Stimulated activated CD4-positive, alpha-beta T cell treated with anti-CD3 and anti-CD28 coated beads, Interleukin-12 subunit alpha, Interleukin-12 subunit beta, amount 100 ng/mL, for 48 hours (primary cell): ENCODE measurements at regions not wholly inside any gene's neighbourhood (a gene's known extent, or its start where the extent isn't known, plus 50 kb on each side); places are given as distances from the start of the nearest gene placed in this dataset.

Experiments
- DNase-seq, 3 donors: peaks; one replicate each; pipeline ENCODE4 v3.0.0-alpha.2; 2020; ENCODE audit warnings: low read depth in 2 of 3, low spot score in 1 of 3

- no peak for DNase-seq
Observed at GRCh38 chr22:49091917-49092545, 735.6 kb downstream of the BRD1 start.

DNA sequence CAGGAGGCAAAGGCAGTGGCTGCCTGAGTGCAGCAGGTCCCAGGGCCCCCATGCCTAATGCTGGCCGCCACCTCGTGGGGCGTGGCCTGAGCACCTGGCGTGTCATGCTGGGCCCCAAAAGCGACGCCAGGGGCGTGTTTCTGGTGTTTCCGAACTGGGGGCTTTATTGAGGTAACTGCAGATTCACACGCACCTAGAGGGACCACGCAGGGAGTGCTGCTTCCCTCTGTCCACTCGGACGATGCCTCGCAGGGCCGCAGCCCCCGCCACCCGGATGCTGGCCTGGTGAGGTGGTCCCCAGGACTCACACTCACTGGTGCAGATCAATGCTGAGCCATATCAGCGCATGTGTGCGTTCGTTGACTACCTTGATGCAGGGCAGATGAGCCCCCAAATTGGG is 736.2 kb downstream of the BRD1 start:
- DNase-seq: no peak

DNA sequence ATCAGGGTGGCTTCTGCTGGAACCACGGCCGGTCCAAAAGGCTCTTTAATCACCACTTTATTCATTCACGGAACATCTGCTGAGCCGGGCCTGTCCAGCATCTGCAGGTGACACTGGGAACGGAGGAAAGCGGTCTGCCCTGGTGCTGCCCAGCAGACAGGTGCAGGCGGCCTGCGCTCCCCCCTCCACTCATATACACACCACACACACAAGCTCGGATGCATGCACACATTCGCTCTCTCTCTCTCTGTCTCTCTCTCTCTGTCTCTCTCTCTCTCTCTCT is 736.9 kb downstream of the BRD1 start:
- no peak for DNase-seq

DNA sequence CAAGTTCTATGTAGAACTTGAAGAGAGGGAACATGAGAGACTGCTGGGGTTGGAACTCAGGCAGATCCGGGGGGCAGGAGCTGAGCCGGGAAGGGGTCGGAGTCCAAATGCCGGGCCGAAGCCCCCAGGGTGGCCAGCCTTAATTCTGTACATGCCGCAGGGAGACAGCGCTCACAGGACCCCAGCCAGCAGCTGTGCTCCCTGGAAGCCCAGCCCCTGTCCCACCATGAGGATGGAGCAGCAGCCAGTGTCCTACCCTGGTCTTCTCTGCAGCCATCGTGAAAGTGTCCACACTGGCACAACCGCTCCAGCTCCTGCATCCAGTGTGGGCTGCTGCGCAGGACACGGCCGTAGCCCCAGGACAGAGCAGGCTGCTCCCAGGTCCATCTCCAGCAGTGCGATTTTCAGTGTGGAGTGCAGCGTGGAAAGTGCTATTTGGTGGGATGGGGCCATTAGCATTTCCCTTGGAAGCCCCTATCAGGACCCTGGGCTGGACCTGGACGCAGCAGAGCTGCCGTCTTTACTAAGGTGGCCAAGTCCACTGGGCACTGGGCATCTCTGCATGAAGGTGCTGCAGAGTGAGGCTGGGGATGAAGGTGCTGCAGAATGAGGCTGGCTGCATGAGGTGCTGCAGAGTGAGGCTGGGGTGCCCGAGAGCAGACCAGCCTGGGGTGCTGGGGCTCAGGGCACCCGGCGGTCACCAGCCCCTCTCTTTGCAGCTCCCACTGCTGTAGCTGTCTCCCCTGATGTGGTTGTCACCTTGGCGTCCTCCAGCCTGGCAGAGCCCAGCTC is 737.4 kb downstream of the BRD1 start:
- DNase-seq: no peak

- DNase-seq: no peak
Observed at GRCh38 chr22:49088801-49089791, 738.6 kb downstream of the BRD1 start.

DNA sequence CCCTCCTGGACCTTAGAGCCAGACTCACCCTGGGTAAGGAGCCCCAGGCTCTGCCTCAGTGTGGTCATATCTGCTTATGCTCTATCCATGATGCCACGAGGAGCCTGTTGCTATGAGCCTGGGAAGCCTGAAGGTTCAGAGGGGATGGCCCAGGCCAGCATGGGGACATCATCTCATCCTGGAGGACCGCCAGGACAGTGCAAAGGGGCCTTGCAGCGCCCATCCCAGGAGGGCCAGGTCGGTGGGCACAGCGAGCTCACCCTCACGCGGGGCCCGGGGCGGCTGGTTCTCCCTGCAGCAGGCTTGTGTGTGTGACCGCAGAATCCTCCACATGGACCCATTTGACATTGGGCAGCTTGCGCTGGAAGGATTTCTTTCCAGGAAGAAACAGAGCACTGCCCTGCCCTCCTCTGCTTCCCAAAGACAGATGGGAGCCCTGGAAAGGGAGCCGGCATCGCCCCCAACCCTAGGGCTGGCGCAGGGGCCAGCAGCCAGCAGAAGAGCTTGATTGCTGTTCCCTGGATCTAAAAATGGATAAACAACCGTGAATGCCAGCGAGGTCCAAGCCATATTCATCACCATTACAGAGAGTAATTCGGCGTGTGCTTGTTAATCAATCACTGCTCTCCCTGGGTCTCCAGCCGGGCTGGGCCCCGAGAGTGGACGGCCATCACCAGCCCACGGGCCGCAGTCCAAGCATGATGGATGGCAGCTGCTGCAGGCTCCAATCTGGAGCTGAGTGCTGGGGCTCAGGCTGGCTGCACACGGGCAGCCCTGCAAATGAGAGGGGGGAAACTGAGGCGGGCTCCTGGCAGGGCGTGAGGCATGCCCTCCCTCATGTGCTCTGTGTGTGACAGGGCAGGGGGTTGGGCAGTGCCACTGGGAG is 739.7 kb downstream of the BRD1 start:
- no peak for DNase-seq

DNA sequence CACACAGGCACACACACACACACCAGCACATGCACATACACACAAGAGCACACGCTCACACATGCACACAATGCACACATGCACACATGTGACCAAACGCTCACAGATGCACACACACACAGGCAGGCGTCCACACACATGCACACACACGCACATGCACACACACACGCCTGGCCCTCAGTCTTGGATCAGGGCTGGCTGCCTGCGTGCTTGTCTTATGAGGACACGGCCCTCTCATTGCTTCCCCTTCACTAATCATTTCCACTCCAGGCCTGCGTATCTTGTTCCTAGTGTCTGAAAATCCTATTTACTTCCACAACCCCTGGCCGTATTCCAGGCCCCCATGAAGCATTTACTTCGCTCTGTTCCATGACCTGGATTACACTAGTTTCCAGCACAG is 740.5 kb downstream of the BRD1 start:
- DNase-seq: no peak

DNA sequence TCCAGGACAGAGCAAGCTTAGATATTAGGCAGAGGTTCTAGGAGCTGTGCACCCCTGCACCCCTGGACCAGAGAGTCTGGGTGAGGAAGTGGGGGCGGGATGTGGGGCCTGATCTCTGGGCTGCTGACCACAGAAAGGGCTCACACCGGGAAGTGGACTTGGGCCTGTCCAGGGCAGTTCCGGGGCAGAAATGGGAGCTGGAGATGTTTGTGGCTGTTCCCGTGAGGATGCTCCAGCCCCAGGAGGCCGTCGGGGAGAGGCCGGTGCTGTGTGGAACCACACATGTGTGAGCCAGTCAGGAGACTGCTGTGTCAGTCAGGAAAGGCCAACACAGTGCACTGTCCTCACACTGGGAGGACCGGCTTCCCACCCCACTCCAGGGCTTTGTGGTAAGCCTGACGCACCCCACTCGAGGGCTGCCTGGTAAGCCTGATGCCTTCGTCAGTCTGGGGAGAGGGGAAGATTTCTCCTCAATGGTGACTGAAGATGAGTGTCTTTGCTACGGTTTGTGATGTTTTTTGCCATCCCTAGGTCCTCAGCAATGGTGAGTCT is 741.0 kb downstream of the BRD1 start:
- no peak for DNase-seq

GRCh38 chr22:49086181-49086580 is 741.5 kb downstream of the BRD1 start:
- no peak for DNase-seq

DNA sequence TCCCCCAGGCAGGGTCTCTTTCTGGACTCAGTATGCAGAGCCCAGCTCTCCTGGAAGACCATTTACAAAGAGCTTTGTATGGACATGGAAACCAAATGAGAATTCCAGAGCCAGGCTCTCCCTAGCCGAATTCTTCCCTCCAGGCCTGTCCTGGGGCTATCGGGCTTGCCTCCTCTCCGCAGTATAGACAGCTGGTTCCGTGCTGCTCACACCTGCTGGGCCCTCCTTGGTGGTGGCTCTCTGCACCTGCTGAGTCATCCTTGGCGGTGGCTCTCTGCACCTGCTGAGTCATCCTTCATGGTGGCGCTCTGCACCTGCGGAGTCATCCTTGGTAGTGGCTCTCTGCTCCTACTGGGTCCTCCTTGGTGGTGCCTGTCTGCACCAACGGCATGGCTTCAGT is 743.5 kb downstream of the BRD1 start:
- no peak for DNase-seq

- DNase-seq: no peak
Observed at GRCh38 chr22:49083607-49084006, 744.1 kb downstream of the BRD1 start.

GRCh38 chr22:49082451-49082850 is 745.2 kb downstream of the BRD1 start:
- DNase-seq: no peak

DNA sequence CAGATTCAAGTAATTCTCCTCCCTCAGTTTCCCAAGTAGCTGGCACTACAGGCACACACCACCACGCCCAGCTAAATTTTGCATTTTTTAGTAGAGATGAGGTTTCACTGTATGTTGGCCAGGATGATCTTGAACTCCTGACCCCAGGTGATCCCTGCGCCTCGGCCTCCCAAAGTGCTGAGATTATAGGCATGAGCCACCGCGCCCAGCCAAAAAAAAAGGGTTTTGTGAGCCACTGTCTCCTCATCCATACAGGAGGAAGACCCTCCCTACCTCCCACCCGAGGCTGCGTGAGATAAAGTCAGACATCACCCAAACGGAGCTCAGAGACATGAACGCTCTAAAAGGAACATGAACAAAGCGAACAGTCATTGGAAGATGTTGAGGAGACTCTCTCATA is 745.7 kb downstream of the BRD1 start:
- no peak for DNase-seq

DNA sequence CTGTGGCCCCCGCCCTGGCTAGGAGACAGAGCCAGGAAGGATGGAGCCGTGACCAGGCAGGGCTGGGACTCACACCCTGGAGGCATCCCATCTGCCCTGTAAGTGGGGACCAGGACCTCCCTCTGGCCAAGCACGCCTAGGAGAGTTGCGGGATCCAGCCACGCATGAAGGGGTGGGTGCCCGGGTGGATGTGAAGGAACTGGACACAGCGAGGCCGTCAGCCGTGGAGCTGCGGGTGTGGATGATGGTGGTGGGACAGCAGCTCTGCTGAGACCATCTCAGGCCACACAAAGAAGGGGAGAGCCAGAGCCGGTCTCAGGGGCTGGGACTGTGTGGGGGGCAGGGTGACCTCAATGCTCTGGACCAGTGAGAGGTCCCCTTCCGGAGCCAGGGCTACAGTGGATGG is 746.4 kb downstream of the BRD1 start:
- no peak for DNase-seq

- DNase-seq: no peak
Observed at GRCh38 chr22:49080631-49081030, 747.0 kb downstream of the BRD1 start.

- no peak for DNase-seq
Observed at GRCh38 chr22:49079743-49080500, 747.8 kb downstream of the BRD1 start.

- no peak for DNase-seq
Observed at GRCh38 chr22:49079027-49079725, 748.5 kb downstream of the BRD1 start.

- DNase-seq: no peak
Observed at GRCh38 chr22:49078076-49078710, 749.5 kb downstream of the BRD1 start.

- no peak for DNase-seq
Observed at GRCh38 chr22:49077586-49077985, 750.1 kb downstream of the BRD1 start.
